K562 (cell line): ENCODE measurements at regions not wholly inside any gene's neighbourhood (a gene's known extent, or its start where the extent isn't known, plus 50 kb on each side); places are given as distances from the start of the nearest gene placed in this dataset.

Source experiments
- ATAC-seq: fragments of 200-7000 bp; cut with Tn5 transposase; 3 replicates; pipeline ENCODE4 v1.9.1; 2020; ENCODE audit warnings: moderate library complexity
- BruUV-seq: library from RNA; stranded (reverse); fragments of 400-500 nt; replicated peaks from 2 replicates; lab custom pipeline; 2021; lab: Mats Ljungman, UMichigan
- CTCF ChIA-PET: fragments of 300-600 bp; formaldehyde crosslinking; extraction: SDS; loops from one replicate; lab custom pipeline; 2021; ENCODE audit warnings: low intra/inter-chr PET ratio; lab: Yijun Ruan, JAX
- POLR2A ChIA-PET: fragments of 300-600, 350-650 bp; sonication (Branson Sonifier 250); formaldehyde crosslinking; extraction: SDS; loops from one replicate; lab custom pipeline; 2021; ENCODE audit warnings: antibody characterized with exemption, inconsistent platforms; lab: Yijun Ruan, JAX
- DNase-seq, 4 experiments: peaks; one replicate each; pipeline versions ENCODE4 v3.0.0 to v3.0.0-alpha.2; 2011 to 2018; ENCODE audit warnings: low spot score in 3 of 4, mixed read lengths in 3 of 4; ENCODE audit errors: extremely low read depth in 1 of 4
- FAIRE-seq: peaks from 2 replicates; lab custom pipeline; 2011; peaks lifted over from hg19 to GRCh38; lab: Jason Lieb, UNC
- H2AFZ ChIP-seq: 2 replicates; pipeline ENCODE4 v1.6.0; 2011; ENCODE audit warnings: low read depth, low read length, control low read depth, inconsistent platforms
- H3K27ac ChIP-seq: fragments of 200-600 bp; 3 replicates; pipeline ENCODE4 v1.8.0; 2011; ENCODE audit warnings: low read depth, mild to moderate bottlenecking, control low read depth, inconsistent platforms, low read length, moderate library complexity, mixed read lengths; ENCODE audit errors: extremely low read depth
- H3K27me3 ChIP-seq, 2 experiments: fragments of 300-600 bp in 1 of 2; 2 replicates in 1 of 2; 3 replicates in 1 of 2; pipeline versions ENCODE4 v1.6.0 to v1.8.0; 2011; ENCODE audit warnings: inconsistent platforms in 2 of 2, low read length in 2 of 2, mild to moderate bottlenecking in 1 of 2, mixed read lengths in 1 of 2, moderate library complexity in 1 of 2; ENCODE audit not compliant: control insufficient read depth in 2 of 2, insufficient read depth in 2 of 2
- H3K36me3 ChIP-seq: fragments of 300-600 bp; 3 replicates; pipeline ENCODE4 v1.8.0; 2011; ENCODE audit warnings: mild to moderate bottlenecking, low read length, inconsistent platforms; ENCODE audit not compliant: control insufficient read depth, insufficient read depth
- H3K4me1 ChIP-seq, 2 experiments: fragments of 200-600 bp in 1 of 2; replicated peaks in 1 of 2; 2 replicates in 1 of 2; 3 replicates in 1 of 2; pipeline versions ENCODE4 v1.5.1 to v1.8.0; 2011; ENCODE audit warnings: inconsistent platforms in 2 of 2, low read length in 2 of 2, mild to moderate bottlenecking in 1 of 2, mixed read lengths in 1 of 2, moderate library complexity in 1 of 2; ENCODE audit not compliant: control insufficient read depth in 2 of 2, insufficient read depth in 2 of 2
- H3K4me2 ChIP-seq: 2 replicates; pipeline ENCODE4 v1.6.1; 2011; ENCODE audit warnings: low read length, control low read depth, inconsistent platforms, mixed read lengths; ENCODE audit not compliant: insufficient read depth
- H3K4me3 ChIP-seq: fragments of 200-600 bp; sonication (generic), shearing (Covaris generic); 2 replicates; pipeline ENCODE4 v1.5.1; 2016; ENCODE audit warnings: control low read depth, inconsistent platforms
- H3K79me2 ChIP-seq: fragments of 200-600 bp; 3 replicates; pipeline ENCODE4 v1.8.0; 2011; ENCODE audit warnings: low read length, inconsistent platforms; ENCODE audit not compliant: control insufficient read depth, insufficient read depth
- H3K9ac ChIP-seq, 2 experiments: 2 replicates each; pipeline versions ENCODE4 v1.6.0 to v1.6.1; 2011; ENCODE audit warnings: low read depth in 2 of 2, low read length in 2 of 2, control low read depth in 1 of 2, inconsistent platforms in 1 of 2, mild to moderate bottlenecking in 1 of 2, mixed read lengths in 1 of 2; ENCODE audit not compliant: insufficient read depth in 1 of 2
- H3K9me1 ChIP-seq: one replicate; pipeline ENCODE4 v1.6.0; 2011; ENCODE audit warnings: inconsistent platforms, mild to moderate bottlenecking, low read length, moderate library complexity; ENCODE audit not compliant: control insufficient read depth, insufficient read depth
- H3K9me3 ChIP-seq: replicated peaks from 2 replicates; pipeline ENCODE4 v1.5.1; 2011; ENCODE audit warnings: low read depth, low read length, inconsistent platforms; ENCODE audit not compliant: control insufficient read depth, insufficient read depth
- H4K20me1 ChIP-seq: replicated peaks from 2 replicates; pipeline ENCODE4 v1.6.1; 2011; ENCODE audit warnings: low read length, inconsistent platforms, mixed read lengths; ENCODE audit not compliant: control insufficient read depth, insufficient read depth
- CAMTA2 ChIP-seq: fragments of 250-450 bp; sonication (Bioruptor Pico); conservative IDR thresholded peaks from 2 replicates; pipeline ENCODE4 v1.5.1; 2022
- CHD4 ChIP-seq: fragments of 200-600 bp; sonication (generic); IDR thresholded peaks from 3 replicates; pipeline ENCODE4 v1.6.1; 2012; ENCODE audit warnings: low read depth, mild to moderate bottlenecking, mixed read lengths, low read length, inconsistent platforms; ENCODE audit not compliant: insufficient read depth, insufficient replicate concordance, poor library complexity, severe bottlenecking
- HDAC2 ChIP-seq: fragments of 450-650 bp; IDR thresholded peaks from 2 replicates; pipeline ENCODE4 v1.6.1; 2016; ENCODE audit warnings: mild to moderate bottlenecking
- JUNB ChIP-seq: fragments of 450-650 bp; formaldehyde crosslinking; conservative IDR thresholded peaks from 2 replicates; pipeline ENCODE4 v1.4.0; 2020; ENCODE audit warnings: mild to moderate bottlenecking
- MYBL2 ChIP-seq, 2 experiments: fragments of 450-650 bp in 1 of 2; sonication (generic) in 1 of 2; formaldehyde crosslinking in 1 of 2; IDR thresholded peaks; 2 replicates each; pipeline versions ENCODE4 v1.6.1 to v1.8.1; 2017 to 2022; ENCODE audit warnings: borderline replicate concordance in 1 of 2, inconsistent platforms in 1 of 2, low read depth in 1 of 2, mild to moderate bottlenecking in 1 of 2, missing genetic modification reagents in 1 of 2, moderate library complexity in 1 of 2
- NCOA4 ChIP-seq: fragments of 450-650 bp; IDR thresholded peaks from 2 replicates; pipeline ENCODE4 v1.6.1; 2018; ENCODE audit warnings: mild to moderate bottlenecking; ENCODE audit not compliant: partially characterized antibody
- NFATC3 ChIP-seq: fragments of 450-650 bp; IDR thresholded peaks from 2 replicates; pipeline ENCODE4 v1.6.1; 2017; ENCODE audit warnings: mild to moderate bottlenecking
- RFX7 ChIP-seq: fragments of 250-450 bp; sonication (Bioruptor Pico); IDR thresholded peaks from 2 replicates; pipeline ENCODE4 v1.5.1; 2021; ENCODE audit warnings: mild to moderate bottlenecking
- SMARCA4 ChIP-seq: fragments of 450-650 bp; IDR thresholded peaks from 2 replicates; pipeline ENCODE4 v1.6.1; 2016
- SMARCE1 ChIP-seq: fragments of 450-650 bp; IDR thresholded peaks from 2 replicates; pipeline ENCODE4 v1.7.1; 2016; ENCODE audit warnings: mild to moderate bottlenecking
- SRSF1 ChIP-seq: fragments of 200-400 bp; formaldehyde crosslinking; IDR thresholded peaks from 2 replicates; pipeline ENCODE4 v1.6.1; 2017; ENCODE audit warnings: mild to moderate bottlenecking, low read depth, low read length, moderate library complexity
- XRCC5 ChIP-seq: fragments of 200-400 bp; formaldehyde crosslinking; IDR thresholded peaks from 2 replicates; pipeline ENCODE4 v1.6.1; 2017; ENCODE audit warnings: low read depth, mild to moderate bottlenecking, low read length
- ZNF146 ChIP-seq: IDR thresholded peaks from one replicate; pipeline ENCODE4 v1.6.1; 2018; ENCODE audit warnings: missing compliant biosample characterization; ENCODE audit not compliant: unreplicated experiment
- ZNF212 ChIP-seq: fragments of 450-650 bp; formaldehyde crosslinking; IDR thresholded peaks from 2 replicates; pipeline ENCODE4 v1.4.0; 2020; ENCODE audit warnings: mild to moderate bottlenecking
- ZNF263 ChIP-seq: sonication (generic); formaldehyde crosslinking; IDR thresholded peaks from 2 replicates; pipeline ENCODE4 v1.8.0; 2022; ENCODE audit warnings: mild to moderate bottlenecking, missing genetic modification reagents, borderline replicate concordance
- ZNF311 ChIP-seq: fragments of 250-450 bp; sonication (Bioruptor Pico); IDR thresholded peaks from 2 replicates; pipeline ENCODE4 v1.4.0; 2020; ENCODE audit warnings: mild to moderate bottlenecking, moderate library complexity
- ZNF512 ChIP-seq: IDR thresholded peaks from 2 replicates; pipeline ENCODE4 v1.6.1; 2016; ENCODE audit warnings: missing genetic modification characterization, missing compliant biosample characterization
- ZNF561 ChIP-seq: fragments of 450-650 bp; formaldehyde crosslinking; conservative IDR thresholded peaks from 2 replicates; pipeline ENCODE4 v1.4.0; 2020; ENCODE audit warnings: mild to moderate bottlenecking, moderate library complexity
- WGBS: fragments of 100-300 bp; shearing (Covaris generic); methylation state at CpG from one replicate; pipeline ENCODE4 v1.1.6; 2016; ENCODE audit warnings: low coverage, mixed read lengths; ENCODE audit not compliant: insufficient coverage; ENCODE audit errors: missing lambda C conversion rate; 5-methylcytosine and 5-hydroxymethylcytosine counted together
- in situ Hi-C: fragments of 300-500 bp; cut with MboI; formaldehyde crosslinking; loops from 4 replicates; pipeline ENCODE4 v1.15.0; 2018; ENCODE audit warnings: inconsistent platforms, mixed read lengths
- intact Hi-C: fragments of 100-400 bp; cut with micrococcal nuclease; formaldehyde crosslinking; loops from 2 replicates; pipeline ENCODE4 v1.14.2; 2022
- TF ChIP-seq, protein P1 (sequence below): fragments of 450-650 bp; IDR thresholded peaks from 2 replicates; pipeline ENCODE4 v1.6.1; 2016; ENCODE audit warnings: missing biosample characterization, missing genetic modification characterization
- TF ChIP-seq, protein P2 (sequence below), 3 experiments: fragments of 200-800 bp in 1 of 3; sonication (Bioruptor generic) in 1 of 3; sonication (generic) in 1 of 3; formaldehyde crosslinking in 1 of 3; IDR thresholded peaks; 2 replicates each; pipeline versions ENCODE4 v1.6.1 to v1.8.0; 2016 to 2022; ENCODE audit warnings: mild to moderate bottlenecking in 2 of 3, missing compliant biosample characterization in 2 of 3, missing genetic modification characterization in 2 of 3, missing genetic modification reagents in 1 of 3

- TF ChIP-seq ZNF212 (CRISPR knock-in tag) (no peak), MYBL2 (IDR thresholded peaks at IDR 0.05; ENCODE audit: low read depth) (no peak), MYBL2 (CRISPR knock-in tag; IDR thresholded peaks at IDR 0.05; ENCODE audit: borderline replicate concordance) (no peak), ZNF561 (CRISPR knock-in tag) (no peak), CHD4 (no peak), ZNF146 (CRISPR knock-in tag) (no peak), JUNB (CRISPR knock-in tag) (no peak), NCOA4 (no peak), ZNF263 (CRISPR knock-in tag) (no peak), ZNF311 (CRISPR knock-in tag) (no peak), SMARCA4 (no peak), SMARCE1 (no peak), RFX7 (no peak), SRSF1 (no peak), NFATC3 (no peak), XRCC5 (no peak), CAMTA2 (CRISPR knock-in tag) (no peak), HDAC2 (no peak), ZNF512 (tag) (no peak)
- TF ChIP-seq, protein P1, sequence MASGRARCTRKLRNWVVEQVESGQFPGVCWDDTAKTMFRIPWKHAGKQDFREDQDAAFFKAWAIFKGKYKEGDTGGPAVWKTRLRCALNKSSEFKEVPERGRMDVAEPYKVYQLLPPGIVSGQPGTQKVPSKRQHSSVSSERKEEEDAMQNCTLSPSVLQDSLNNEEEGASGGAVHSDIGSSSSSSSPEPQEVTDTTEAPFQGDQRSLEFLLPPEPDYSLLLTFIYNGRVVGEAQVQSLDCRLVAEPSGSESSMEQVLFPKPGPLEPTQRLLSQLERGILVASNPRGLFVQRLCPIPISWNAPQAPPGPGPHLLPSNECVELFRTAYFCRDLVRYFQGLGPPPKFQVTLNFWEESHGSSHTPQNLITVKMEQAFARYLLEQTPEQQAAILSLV (tag) = no peak
- TF ChIP-seq, protein P2, sequence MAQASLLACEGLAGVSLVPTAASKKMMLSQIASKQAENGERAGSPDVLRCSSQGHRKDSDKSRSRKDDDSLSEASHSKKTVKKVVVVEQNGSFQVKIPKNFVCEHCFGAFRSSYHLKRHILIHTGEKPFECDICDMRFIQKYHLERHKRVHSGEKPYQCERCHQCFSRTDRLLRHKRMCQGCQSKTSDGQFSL (CRISPR knock-in tag; IDR thresholded peaks at IDR 0.05) = no peak
- TF ChIP-seq, protein P2 (tag; IDR thresholded peaks at IDR 0.05) = no peak
- FAIRE-seq = no peak
- H4K20me1 ChIP-seq = no peaks in the 10 kb centered on the region
- ChIA-PET POLR2A (interaction anchor here (0.8 kb wide), 1 partner anchor 9 kb away, joined by 3 read pairs; no protein-coding TSS in a partner anchor), CTCF (no interaction called here)
- H3K9ac ChIP-seq = no peak overlapping the region
- no peaks in the 10 kb centered on the region for H3K27me3 ChIP-seq
- DNase-seq = no peak
- H3K36me3 ChIP-seq = no peaks in the 10 kb centered on the region
- H3K9me3 ChIP-seq = no peaks in the 10 kb centered on the region
- no peak for ATAC-seq
- BruUV-seq = no TSS peak
- peaks cover 0 to 5% of the 10 kb centered on the region in 2 experiments; a peak in 2 of 5 replicates for H3K4me1 ChIP-seq
- H3K9me1 ChIP-seq = no peaks in the 10 kb centered on the region
- intact Hi-C loops = no loop called here
- no peaks in the 10 kb centered on the region for H3K79me2 ChIP-seq
- no peak overlapping the region for H2AFZ ChIP-seq
- H3K27ac ChIP-seq = no peak overlapping the region
- no peak overlapping the region for H3K4me2 ChIP-seq
- H3K4me3 ChIP-seq = no peak overlapping the region
- WGBS = 79% methylated on average over 6 of the region's 6 CpGs
- in situ Hi-C loops = no loop called here
These were observed 489.6 kb upstream of the NR2F2 start for GRCh38 chr15:95840855-95841254.
